Neural cell (in vitro differentiated cells): ENCODE measurements at regions not wholly inside any gene's neighbourhood (a gene's known extent, or its start where the extent isn't known, plus 50 kb on each side); places are given as distances from the start of the nearest gene placed in this dataset.

Experiments used
- H2AFZ ChIP-seq: fragments of 200-600, 300-800 bp; sonication (generic), shearing (Covaris generic); 2 replicates; pipeline ENCODE4 v1.6.0; 2014; ENCODE audit warnings: low read depth, mild to moderate bottlenecking, antibody characterized with exemption, low read length, moderate library complexity
- H3F3A ChIP-seq: fragments of 200-600 bp; shearing (Covaris generic); 2 replicates; pipeline ENCODE4 v1.6.1; 2016; ENCODE audit warnings: mild to moderate bottlenecking, moderate library complexity, mixed read lengths, antibody characterized with exemption, low read length; ENCODE audit not compliant: insufficient read depth, poor library complexity, severe bottlenecking
- H3K27ac ChIP-seq: fragments of 200-600, 300-800 bp; sonication (generic), shearing (Covaris generic); 2 replicates; pipeline ENCODE4 v1.5.1; 2014; ENCODE audit warnings: mild to moderate bottlenecking, low read length, moderate library complexity
- H3K27me3 ChIP-seq: fragments of 300-800, 200-600 bp; sonication (generic), shearing (Covaris generic); 2 replicates; pipeline ENCODE4 v1.6.0; 2014; ENCODE audit warnings: mild to moderate bottlenecking, low read depth, low read length, moderate library complexity; ENCODE audit not compliant: insufficient read depth
- H3K36me3 ChIP-seq: fragments of 300-800, 200-600 bp; sonication (generic), shearing (Covaris generic); 2 replicates; pipeline ENCODE4 v1.5.1; 2014; ENCODE audit warnings: mild to moderate bottlenecking, antibody characterized with exemption, low read length, moderate library complexity; ENCODE audit not compliant: insufficient read depth
- H3K4me2 ChIP-seq: fragments of 300-800, 200-600 bp; sonication (generic), shearing (Covaris generic); 2 replicates; pipeline ENCODE4 v1.6.0; 2014; ENCODE audit warnings: mild to moderate bottlenecking, low read length
- H3K4me3 ChIP-seq: fragments of 300-800, 200-600 bp; sonication (generic), shearing (Covaris generic); 2 replicates; pipeline ENCODE4 v1.5.1; 2014; ENCODE audit warnings: mild to moderate bottlenecking, low read length, moderate library complexity
- H3K79me2 ChIP-seq: fragments of 200-600 bp; shearing (Covaris generic); replicated peaks from 2 replicates; pipeline ENCODE4 v1.6.0; 2014; ENCODE audit warnings: mild to moderate bottlenecking, low read length, moderate library complexity; ENCODE audit not compliant: insufficient read depth
- H3K9ac ChIP-seq: fragments of 300-800, 200-600 bp; sonication (generic), shearing (Covaris generic); 2 replicates; pipeline ENCODE4 v1.6.1; 2016; ENCODE audit warnings: mild to moderate bottlenecking, low read length, mixed read lengths
- H3K9me2 ChIP-seq: fragments of 200-600 bp; shearing (Covaris generic); 2 replicates; pipeline ENCODE4 v1.6.1; 2016; ENCODE audit warnings: mild to moderate bottlenecking, low read length, mixed read lengths; ENCODE audit not compliant: insufficient read depth
- H3K9me3 ChIP-seq: fragments of 200-600, 300-800 bp; sonication (generic), shearing (Covaris generic); 2 replicates; pipeline ENCODE4 v1.6.1; 2016; ENCODE audit warnings: mild to moderate bottlenecking, mixed run types, low read length, moderate library complexity, mixed read lengths
- H4K20me1 ChIP-seq: fragments of 200-600 bp; shearing (Covaris generic); 2 replicates; pipeline ENCODE4 v1.6.1; 2016; ENCODE audit warnings: mild to moderate bottlenecking, mixed run types; ENCODE audit not compliant: insufficient read depth
- CTCF ChIP-seq: fragments of 450-650 bp; IDR thresholded peaks from 2 replicates; pipeline ENCODE4 v1.5.1; 2014; ENCODE audit warnings: antibody characterized with exemption, mild to moderate bottlenecking, moderate library complexity; ENCODE audit not compliant: poor library complexity, severe bottlenecking
- EP300 ChIP-seq: fragments of 450-650 bp; conservative IDR thresholded peaks from 2 replicates; pipeline ENCODE4 v1.6.1; 2014; ENCODE audit warnings: antibody characterized with exemption, mild to moderate bottlenecking, moderate library complexity; ENCODE audit not compliant: poor library complexity, severe bottlenecking
- EZH2 ChIP-seq: fragments of 200-600, 300-800 bp; shearing (Covaris generic), sonication (generic); IDR thresholded peaks from 2 replicates; pipeline ENCODE4 v1.6.1; 2014; ENCODE audit warnings: antibody characterized with exemption, low read length, borderline replicate concordance, mild to moderate bottlenecking; ENCODE audit not compliant: insufficient read depth, poor library complexity, severe bottlenecking
- MXI1 ChIP-seq: fragments of 450-650 bp; conservative IDR thresholded peaks from 2 replicates; pipeline ENCODE4 v1.6.1; 2014; ENCODE audit warnings: antibody characterized with exemption, mild to moderate bottlenecking; ENCODE audit not compliant: poor library complexity, severe bottlenecking
- POLR2AphosphoS5 ChIP-seq: IDR thresholded peaks from 2 replicates; pipeline ENCODE4 v1.6.1; 2012
- RAD21 ChIP-seq: fragments of 450-650 bp; conservative IDR thresholded peaks from 2 replicates; pipeline ENCODE4 v1.6.1; 2014; ENCODE audit warnings: antibody characterized with exemption, mild to moderate bottlenecking, moderate library complexity
- REST ChIP-seq: IDR thresholded peaks from 2 replicates; pipeline ENCODE4 v1.6.1; 2012; ENCODE audit warnings: borderline replicate concordance
- SMC3 ChIP-seq: fragments of 450-650 bp; conservative IDR thresholded peaks from 2 replicates; pipeline ENCODE4 v1.6.1; 2014; ENCODE audit warnings: antibody characterized with exemption, mild to moderate bottlenecking, moderate library complexity; ENCODE audit not compliant: poor library complexity
- TAF1 ChIP-seq: IDR thresholded peaks from 2 replicates; pipeline ENCODE4 v1.6.1; 2012; ENCODE audit warnings: low read depth

GRCh38 chr2:223114170-223114569, 62.2 kb downstream of the KCNE4 start:
- Histone ChIP-seq H2AFZ (no peak overlapping the region), H3K36me3 (no peaks in the 10 kb centered on the region)
- TF ChIP-seq RAD21 (no peak), POLR2AphosphoS5 (no peak), SMC3 (no peak)

GRCh38 chr2:223114917-223115316, 62.9 kb downstream of the KCNE4 start:
- no peaks in the 10 kb centered on the region for H3K79me2 ChIP-seq
- no peaks in the 10 kb centered on the region for H3K27me3 ChIP-seq
- H3K9ac ChIP-seq = no peak overlapping the region
- H4K20me1 ChIP-seq = no peaks in the 10 kb centered on the region
- H3F3A ChIP-seq = no peaks in the 10 kb centered on the region
- TF ChIP-seq EZH2 (no peak), RAD21 (no peak), MXI1 (no peak), CTCF (no peak), EP300 (no peak), POLR2AphosphoS5 (no peak), TAF1 (no peak), REST (no peak), SMC3 (no peak)
- H3K27ac ChIP-seq = no peak overlapping the region
- H3K4me2 ChIP-seq = no peak overlapping the region
- H3K9me3 ChIP-seq = no peaks in the 10 kb centered on the region
- no peaks in the 10 kb centered on the region for H3K36me3 ChIP-seq
- H3K4me3 ChIP-seq = no peak overlapping the region
- no peak overlapping the region for H2AFZ ChIP-seq
- no peaks in the 10 kb centered on the region for H3K9me2 ChIP-seq

More at GRCh38 chr2:223114170-223114569, 62.2 kb downstream of the KCNE4 start:
- H3F3A ChIP-seq = no peaks in the 10 kb centered on the region
- no peak overlapping the region for H3K9ac ChIP-seq
- no peaks in the 10 kb centered on the region for H3K9me2 ChIP-seq
- H3K27ac ChIP-seq = no peak overlapping the region
- H3K79me2 ChIP-seq = no peaks in the 10 kb centered on the region
- no peak overlapping the region for H3K4me2 ChIP-seq
- H3K4me3 ChIP-seq = no peak overlapping the region
- H4K20me1 ChIP-seq = no peaks in the 10 kb centered on the region
- no peaks in the 10 kb centered on the region for H3K9me3 ChIP-seq
- no peaks in the 10 kb centered on the region for H3K27me3 ChIP-seq

- H3K27me3 ChIP-seq = no peaks in the 10 kb centered on the region
- no peaks in the 10 kb centered on the region for H3K36me3 ChIP-seq
- TF ChIP-seq POLR2AphosphoS5 = no peak
- no peak for TF ChIP-seq EP300
- no peak for TF ChIP-seq REST
- no peak for TF ChIP-seq MXI1
- no peak for TF ChIP-seq RAD21
- TF ChIP-seq EZH2 = no peak
- no peak for TF ChIP-seq SMC3
- no peak for TF ChIP-seq CTCF
- TF ChIP-seq TAF1 = no peak
- no peak overlapping the region for H3K4me2 ChIP-seq
- H4K20me1 ChIP-seq = no peaks in the 10 kb centered on the region
- no peaks in the 10 kb centered on the region for H3K79me2 ChIP-seq
- no peak overlapping the region for H2AFZ ChIP-seq
- H3K9me3 ChIP-seq = no peaks in the 10 kb centered on the region
- no peak overlapping the region for H3K4me3 ChIP-seq
- H3K27ac ChIP-seq = no peak overlapping the region
- H3F3A ChIP-seq = no peaks in the 10 kb centered on the region
- no peaks in the 10 kb centered on the region for H3K9me2 ChIP-seq
- no peak overlapping the region for H3K9ac ChIP-seq
Observed at GRCh38 chr2:223117533-223117932, 65.5 kb downstream of the KCNE4 start.
